ENCODE measurements at regions not wholly inside any gene's neighbourhood (a gene's known extent, or its start where the extent isn't known, plus 50 kb on each side); places are given as distances from the start of the nearest gene placed in this dataset.

GRCh38 chr6:14707276-14707675, 538.6 kb upstream of the JARID2 start:
- H3K4me3 ChIP-seq: no peak overlapping the region
- no peaks in the 10 kb centered on the region for H3K9me3 ChIP-seq
- H3K27me3 ChIP-seq: no peaks in the 10 kb centered on the region
- H3K36me3 ChIP-seq: no peaks in the 10 kb centered on the region
- DNase-seq: no peak

- no peaks in the 10 kb centered on the region for H3K9me3 ChIP-seq
Measured at GRCh38 chr6:14707971-14708465, 537.9 kb upstream of the JARID2 start.

GRCh38 chr6:14709066-14709670, 536.7 kb upstream of the JARID2 start:
- H3K36me3 ChIP-seq: no peaks in the 10 kb centered on the region
- no peaks in the 10 kb centered on the region for H3K27me3 ChIP-seq
- H3K4me3 ChIP-seq: no peak overlapping the region
- DNase-seq: peak; percentile 46
- H3K9me3 ChIP-seq: no peaks in the 10 kb centered on the region

More at GRCh38 chr6:14707971-14708465, 537.9 kb upstream of the JARID2 start:
- Histone ChIP-seq H3K27me3 (no peaks in the 10 kb centered on the region), H3K36me3 (no peaks in the 10 kb centered on the region), H3K4me3 (no peak overlapping the region)
- no peak for DNase-seq

GRCh38 chr6:14709900-14710299, 536.0 kb upstream of the JARID2 start:
- H3K9me3 ChIP-seq: no peaks in the 10 kb centered on the region
- H3K27me3 ChIP-seq: no peaks in the 10 kb centered on the region
- no peaks in the 10 kb centered on the region for H3K36me3 ChIP-seq
- no peak for DNase-seq
- H3K4me3 ChIP-seq: no peak overlapping the region

- Histone ChIP-seq H3K36me3 (no peaks in the 10 kb centered on the region), H3K4me3 (no peak overlapping the region), H3K9me3 (no peaks in the 10 kb centered on the region), H3K27me3 (no peaks in the 10 kb centered on the region)
- no peak for DNase-seq
Measured at GRCh38 chr6:14710421-14710820, 535.4 kb upstream of the JARID2 start.

- H3K4me3 ChIP-seq: no peak overlapping the region
- no peaks in the 10 kb centered on the region for H3K9me3 ChIP-seq
- peak; percentile 69 for DNase-seq
- no peaks in the 10 kb centered on the region for H3K36me3 ChIP-seq
- no peaks in the 10 kb centered on the region for H3K27me3 ChIP-seq
Measured at GRCh38 chr6:14711056-14711703, 534.7 kb upstream of the JARID2 start.

- no peak for DNase-seq
- Histone ChIP-seq H3K36me3 (no peaks in the 10 kb centered on the region), H3K27me3 (no peaks in the 10 kb centered on the region), H3K4me3 (no peak overlapping the region), H3K9me3 (no peaks in the 10 kb centered on the region)
Measured at GRCh38 chr6:14711704-14712379, 534.0 kb upstream of the JARID2 start.

- peak; percentile 92 for DNase-seq
- H3K36me3 ChIP-seq: no peaks in the 10 kb centered on the region
- no peak overlapping the region for H3K4me3 ChIP-seq
- no peaks in the 10 kb centered on the region for H3K27me3 ChIP-seq
- H3K9me3 ChIP-seq: no peaks in the 10 kb centered on the region
Measured at GRCh38 chr6:14713008-14713960, 532.6 kb upstream of the JARID2 start.

GRCh38 chr6:14713966-14714631, 531.8 kb upstream of the JARID2 start:
- H3K27me3 ChIP-seq: no peaks in the 10 kb centered on the region
- no peaks in the 10 kb centered on the region for H3K9me3 ChIP-seq
- no peak for DNase-seq
- no peak overlapping the region for H3K4me3 ChIP-seq
- no peaks in the 10 kb centered on the region for H3K36me3 ChIP-seq

- Histone ChIP-seq H3K9me3 (no peaks in the 10 kb centered on the region), H3K36me3 (no peaks in the 10 kb centered on the region), H3K4me3 (no peak overlapping the region), H3K27me3 (no peaks in the 10 kb centered on the region)
- no peak for DNase-seq
Measured at GRCh38 chr6:14715076-14715475, 530.8 kb upstream of the JARID2 start.

- no peaks in the 10 kb centered on the region for H3K36me3 ChIP-seq
- no peak overlapping the region for H3K4me3 ChIP-seq
- no peaks in the 10 kb centered on the region for H3K9me3 ChIP-seq
- no peak for DNase-seq
- no peaks in the 10 kb centered on the region for H3K27me3 ChIP-seq
Measured at GRCh38 chr6:14716499-14717146, 529.2 kb upstream of the JARID2 start.

GRCh38 chr6:14717307-14717706, 528.6 kb upstream of the JARID2 start:
- Histone ChIP-seq H3K9me3 (no peaks in the 10 kb centered on the region), H3K36me3 (no peaks in the 10 kb centered on the region), H3K4me3 (no peak overlapping the region), H3K27me3 (no peaks in the 10 kb centered on the region)
- no peak for DNase-seq

GRCh38 chr6:14718861-14719260, 527.0 kb upstream of the JARID2 start:
- Histone ChIP-seq H3K27me3 (no peaks in the 10 kb centered on the region), H3K4me3 (no peak overlapping the region), H3K9me3 (no peaks in the 10 kb centered on the region), H3K36me3 (no peaks in the 10 kb centered on the region)
- DNase-seq: no peak

GRCh38 chr6:14719270-14719669, 526.6 kb upstream of the JARID2 start:
- H3K36me3 ChIP-seq: no peaks in the 10 kb centered on the region
- no peaks in the 10 kb centered on the region for H3K27me3 ChIP-seq
- H3K9me3 ChIP-seq: no peaks in the 10 kb centered on the region
- no peak overlapping the region for H3K4me3 ChIP-seq
- no peak for DNase-seq

- DNase-seq: no peak
- Histone ChIP-seq H3K9me3 (no peaks in the 10 kb centered on the region), H3K27me3 (no peaks in the 10 kb centered on the region), H3K4me3 (no peak overlapping the region), H3K36me3 (no peaks in the 10 kb centered on the region)
Measured at GRCh38 chr6:14720411-14721102, 525.3 kb upstream of the JARID2 start.
